ENCODE measurements at regions not wholly inside any gene's neighbourhood (a gene's known extent, or its start where the extent isn't known, plus 50 kb on each side); places are given as distances from the start of the nearest gene placed in this dataset.

DNA sequence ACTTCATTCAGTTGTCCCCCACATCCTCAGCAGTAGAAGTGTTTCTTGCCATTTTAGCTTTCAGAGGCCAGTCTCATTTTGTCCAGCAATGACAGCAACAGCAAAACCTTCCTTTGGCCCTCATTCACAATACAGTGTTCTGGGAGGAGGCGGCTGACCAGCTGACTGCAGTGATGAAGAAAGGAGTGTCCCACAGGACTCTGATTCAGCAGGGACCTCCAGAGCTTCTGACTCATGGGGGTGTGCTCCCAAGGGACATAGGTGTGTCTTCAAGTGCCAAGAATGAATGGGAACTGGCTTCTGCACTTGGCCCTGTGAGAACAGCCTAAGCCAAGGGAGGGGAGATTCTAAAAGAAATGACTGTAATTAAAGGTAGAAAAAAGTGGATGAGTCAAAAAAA is 147.0 kb upstream of the PELI1 start:
- Histone ChIP-seq H3K36me3 (ENCODE audit: control insufficient read depth, insufficient read depth, low read length) (no peaks in the 10 kb centered on the region), H3K4me3 (ENCODE audit: low read depth, low read length) (no peak overlapping the region), H3K4me1 (no peaks in the 10 kb centered on the region), H3K27me3 (replicated peaks; ENCODE audit: control insufficient read depth, insufficient read depth, low read length) (no peaks in the 10 kb centered on the region), H3K9me3 (no peaks in the 10 kb centered on the region)
- Mint-ChIP-seq H3K27me3 (ENCODE audit: insufficient read depth, unreplicated experiment) (no peaks in the 10 kb centered on the region), H3K36me3 (ENCODE audit: insufficient read depth, unreplicated experiment) (no peaks in the 10 kb centered on the region), H3K27ac (ENCODE audit: unreplicated experiment) (no peak overlapping the region), H3K4me3 (ENCODE audit: unreplicated experiment) (no peak overlapping the region), H3K9me3 (ENCODE audit: unreplicated experiment) (no peaks in the 10 kb centered on the region), H3K4me1 (ENCODE audit: low read depth, unreplicated experiment) (no peaks in the 10 kb centered on the region)
- ChIA-PET CTCF (no interaction called here), POLR2A (no interaction called here)
- intact Hi-C loops (cut with micrococcal nuclease; ENCODE audit: unreplicated experiment) = no loop called here
- no TSS peak for BruUV-seq (replicated peaks)
- DNase-seq = no peak
- TF ChIP-seq, protein P1, sequence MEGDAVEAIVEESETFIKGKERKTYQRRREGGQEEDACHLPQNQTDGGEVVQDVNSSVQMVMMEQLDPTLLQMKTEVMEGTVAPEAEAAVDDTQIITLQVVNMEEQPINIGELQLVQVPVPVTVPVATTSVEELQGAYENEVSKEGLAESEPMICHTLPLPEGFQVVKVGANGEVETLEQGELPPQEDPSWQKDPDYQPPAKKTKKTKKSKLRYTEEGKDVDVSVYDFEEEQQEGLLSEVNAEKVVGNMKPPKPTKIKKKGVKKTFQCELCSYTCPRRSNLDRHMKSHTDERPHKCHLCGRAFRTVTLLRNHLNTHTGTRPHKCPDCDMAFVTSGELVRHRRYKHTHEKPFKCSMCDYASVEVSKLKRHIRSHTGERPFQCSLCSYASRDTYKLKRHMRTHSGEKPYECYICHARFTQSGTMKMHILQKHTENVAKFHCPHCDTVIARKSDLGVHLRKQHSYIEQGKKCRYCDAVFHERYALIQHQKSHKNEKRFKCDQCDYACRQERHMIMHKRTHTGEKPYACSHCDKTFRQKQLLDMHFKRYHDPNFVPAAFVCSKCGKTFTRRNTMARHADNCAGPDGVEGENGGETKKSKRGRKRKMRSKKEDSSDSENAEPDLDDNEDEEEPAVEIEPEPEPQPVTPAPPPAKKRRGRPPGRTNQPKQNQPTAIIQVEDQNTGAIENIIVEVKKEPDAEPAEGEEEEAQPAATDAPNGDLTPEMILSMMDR (IDR thresholded peaks at IDR 0.05; ENCODE audit: insufficient read depth in 1 of 2, low read depth in 1 of 2, low read length in 1 of 2, severe bottlenecking in 1 of 2, unreplicated experiment in 1 of 2) = no peak

DNA sequence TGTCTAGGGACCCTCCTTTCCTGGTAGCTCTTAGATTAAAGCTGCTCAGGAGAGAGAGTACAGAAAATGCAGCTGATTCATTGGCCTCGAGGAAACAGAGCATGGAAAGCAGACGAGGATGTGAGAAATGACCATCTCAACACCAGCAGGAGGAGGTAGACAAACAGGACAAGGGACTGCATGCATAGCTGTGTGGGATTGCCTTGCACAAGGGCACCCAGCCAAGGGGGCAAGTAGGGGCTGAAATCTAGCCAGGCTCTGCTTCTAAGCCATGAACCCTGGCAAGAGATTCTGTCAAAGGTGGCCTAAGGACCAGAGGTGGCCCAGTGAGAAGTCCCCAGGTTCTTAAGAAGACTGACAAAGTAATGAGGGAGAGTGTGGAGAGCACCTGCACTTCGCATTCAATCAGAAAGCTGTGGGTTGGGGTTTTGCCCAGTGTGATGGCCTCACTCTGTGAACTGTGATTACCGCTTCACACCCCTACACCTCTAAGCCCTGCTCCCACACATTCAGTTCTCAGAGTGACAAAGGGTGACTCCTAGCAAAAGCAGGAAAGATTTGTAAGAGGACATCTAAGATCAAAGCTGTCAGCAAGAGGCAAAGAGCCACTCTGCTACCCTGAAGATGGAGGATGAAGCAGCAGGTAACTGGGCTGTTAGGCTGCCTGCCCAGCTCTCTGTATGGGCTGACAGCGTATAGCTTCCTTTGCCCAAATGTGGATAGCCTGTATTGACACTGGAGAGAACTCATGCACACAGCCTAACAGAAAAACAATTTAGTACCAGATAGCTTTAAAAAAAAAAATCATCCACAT is 151.3 kb upstream of the PELI1 start:
- no TSS peak for BruUV-seq (replicated peaks)
- no peaks in the 10 kb centered on the region for H3K27me3 ChIP-seq (replicated peaks; ENCODE audit: control insufficient read depth, insufficient read depth, low read length)
- Mint-ChIP-seq H3K27ac (ENCODE audit: unreplicated experiment) (no peak overlapping the region), H3K36me3 (ENCODE audit: insufficient read depth, unreplicated experiment) (no peaks in the 10 kb centered on the region), H3K4me1 (ENCODE audit: low read depth, unreplicated experiment) (no peaks in the 10 kb centered on the region), H3K27me3 (ENCODE audit: insufficient read depth, unreplicated experiment) (peaks cover 2% of the 10 kb centered on the region), H3K9me3 (ENCODE audit: unreplicated experiment) (no peaks in the 10 kb centered on the region), H3K4me3 (ENCODE audit: unreplicated experiment) (no peak overlapping the region)
- ChIA-PET CTCF (interaction anchor here (0.6 kb wide), 1 partner anchor 36 kb away, joined by 5 read pairs; no protein-coding TSS in a partner anchor), POLR2A (no interaction called here)
- H3K9me3 ChIP-seq = no peaks in the 10 kb centered on the region
- no peaks in the 10 kb centered on the region for H3K36me3 ChIP-seq (ENCODE audit: control insufficient read depth, insufficient read depth, low read length)
- H3K4me3 ChIP-seq (ENCODE audit: low read depth, low read length) = no peak overlapping the region
- DNase-seq = no peak
- intact Hi-C loops (cut with micrococcal nuclease; ENCODE audit: unreplicated experiment) = no loop called here
- no peaks in the 10 kb centered on the region for H3K4me1 ChIP-seq
- TF ChIP-seq, protein P1 (IDR thresholded peaks at IDR 0.05; ENCODE audit: insufficient read depth in 1 of 2, low read depth in 1 of 2, low read length in 1 of 2, severe bottlenecking in 1 of 2, unreplicated experiment in 1 of 2) = no peak

DNA sequence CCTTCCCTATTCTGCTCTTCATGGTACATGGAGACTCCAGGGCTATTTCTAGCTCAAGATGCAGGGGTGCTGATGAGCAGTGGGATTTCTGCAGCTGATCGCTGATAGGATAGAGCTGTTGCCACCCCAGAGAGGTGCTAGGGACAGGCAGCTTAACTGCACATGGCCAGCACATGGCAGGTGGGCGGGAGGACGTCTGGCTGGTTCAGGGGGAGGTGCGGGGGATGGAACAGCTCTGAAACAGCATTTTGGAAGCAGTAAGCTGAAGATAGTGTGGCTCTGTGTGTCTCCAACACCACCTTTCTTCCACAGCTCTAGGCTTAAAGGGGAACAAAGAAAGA is 151.9 kb upstream of the PELI1 start:
- no peaks in the 10 kb centered on the region for H3K4me1 ChIP-seq
- Mint-ChIP-seq H3K36me3 (ENCODE audit: insufficient read depth, unreplicated experiment) (no peaks in the 10 kb centered on the region), H3K9me3 (ENCODE audit: unreplicated experiment) (no peaks in the 10 kb centered on the region), H3K4me1 (ENCODE audit: low read depth, unreplicated experiment) (no peaks in the 10 kb centered on the region), H3K27ac (ENCODE audit: unreplicated experiment) (no peak overlapping the region), H3K27me3 (ENCODE audit: insufficient read depth, unreplicated experiment) (peaks cover 2% of the 10 kb centered on the region), H3K4me3 (ENCODE audit: unreplicated experiment) (no peak overlapping the region)
- TF ChIP-seq, protein P1 (IDR thresholded peaks at IDR 0.05; ENCODE audit: insufficient read depth in 1 of 2, low read depth in 1 of 2, low read length in 1 of 2, severe bottlenecking in 1 of 2, unreplicated experiment in 1 of 2) = no peak
- no peak overlapping the region for H3K4me3 ChIP-seq (ENCODE audit: low read depth, low read length)
- no peaks in the 10 kb centered on the region for H3K9me3 ChIP-seq
- no peak for DNase-seq
- no TSS peak for BruUV-seq (replicated peaks)
- POLR2A ChIA-PET = no interaction called here
- CTCF ChIA-PET = no interaction called here
- H3K36me3 ChIP-seq (ENCODE audit: control insufficient read depth, insufficient read depth, low read length) = no peaks in the 10 kb centered on the region
- intact Hi-C loops (cut with micrococcal nuclease; ENCODE audit: unreplicated experiment) = no loop called here
- H3K27me3 ChIP-seq (replicated peaks; ENCODE audit: control insufficient read depth, insufficient read depth, low read length) = no peaks in the 10 kb centered on the region

Data from Caco-2 (cell line).